ENCODE measurements at regions not wholly inside any gene's neighbourhood (a gene's known extent, or its start where the extent isn't known, plus 50 kb on each side); places are given as distances from the start of the nearest gene placed in this dataset.
"Not testable (repeated sequence)": the region's sequence is repeated elsewhere in the genome, so short reads cannot be mapped to it uniquely, and the experiment has no call there.

DNA sequence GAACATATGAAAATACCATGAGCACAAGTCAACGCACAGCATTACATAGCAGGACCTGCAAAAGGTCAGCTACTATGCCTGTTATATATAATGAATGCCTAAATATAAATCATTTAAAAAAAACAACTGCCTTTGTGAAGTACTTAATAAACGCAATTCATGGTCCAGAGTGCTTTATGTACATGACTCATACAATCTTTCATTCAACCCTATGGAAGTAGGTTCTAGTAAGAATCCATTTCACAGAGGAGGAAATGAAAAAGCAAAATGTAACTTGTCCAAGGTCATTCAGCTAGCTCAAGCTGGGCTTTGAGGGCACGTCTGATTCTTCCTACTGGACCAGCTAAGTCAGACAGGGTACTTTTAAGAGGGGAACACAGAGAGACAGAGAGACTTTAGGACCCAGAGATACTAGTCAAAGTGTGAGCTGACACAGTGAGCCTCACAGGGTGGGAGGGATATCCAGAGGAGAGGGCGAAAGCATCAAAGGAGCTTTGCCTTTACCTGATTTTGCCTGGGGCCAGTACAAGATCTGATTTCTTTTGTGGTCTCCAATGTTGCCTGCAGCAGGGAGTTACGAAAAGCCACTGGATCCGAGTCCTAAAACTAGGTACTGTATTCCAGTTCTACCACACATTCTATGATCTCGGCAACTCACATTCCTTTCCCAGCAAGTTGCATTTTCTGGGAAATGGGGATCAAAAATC, 83.4 kb upstream of the ZFHX3 start:
- DNase-seq: no peak

DNA sequence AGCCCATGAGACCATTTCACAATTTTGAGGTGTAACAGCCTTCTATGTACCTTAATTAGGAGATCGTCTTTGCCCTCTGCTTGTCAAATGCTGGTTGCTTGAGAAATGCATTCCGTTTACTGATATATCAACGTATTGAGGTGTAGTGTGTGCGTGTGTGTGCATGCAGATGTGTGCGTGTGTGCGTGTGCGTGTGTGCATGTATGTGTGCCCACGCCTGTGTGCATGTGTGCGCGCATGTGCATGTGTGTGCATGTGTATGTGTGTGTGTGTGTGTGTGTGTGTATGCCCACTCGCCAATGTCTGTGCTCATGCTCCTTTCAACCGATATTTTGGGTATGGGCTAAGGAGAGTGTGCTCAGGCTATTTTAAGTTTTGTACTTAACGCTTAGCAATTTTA, 81.5 kb upstream of the ZFHX3 start:
- DNase-seq: no peak

GRCh38 chr16:73126525-73126853, 78.6 kb upstream of the ZFHX3 start:
- no peak for DNase-seq

DNA sequence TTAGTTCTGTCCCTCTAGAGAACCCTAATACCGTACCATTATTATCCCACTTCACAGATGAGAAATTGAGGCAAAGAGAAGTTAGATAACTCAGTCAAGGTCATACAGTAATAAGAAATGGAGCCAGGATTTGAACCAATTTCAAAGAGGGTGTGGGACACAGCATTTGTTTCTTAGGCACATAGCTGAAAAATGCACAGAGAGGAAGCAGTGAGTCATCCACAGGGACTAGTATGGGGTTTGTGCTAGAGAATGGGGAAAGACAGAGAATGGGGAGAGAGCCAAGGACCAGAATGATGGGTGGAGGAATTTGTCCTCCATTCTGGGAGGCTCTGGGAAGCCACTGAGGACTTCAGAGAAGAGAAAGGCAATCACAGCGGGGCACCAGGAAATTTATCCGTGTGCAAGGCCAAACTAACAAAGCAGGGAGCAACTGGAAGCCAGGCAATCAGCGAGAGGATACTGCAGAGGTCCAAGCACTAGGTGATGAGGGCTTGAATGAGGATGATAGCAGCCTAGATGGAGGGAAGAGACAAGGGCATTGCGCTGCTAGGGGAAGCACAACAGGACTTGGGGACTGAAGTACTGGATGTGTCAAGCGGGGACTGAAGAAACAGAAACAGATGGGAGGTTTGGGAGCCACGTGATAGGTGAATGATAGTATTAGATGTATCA, 78.1 kb upstream of the ZFHX3 start:
- DNase-seq: no peak

GRCh38 chr16:73124665-73125375, 76.9 kb upstream of the ZFHX3 start:
- no peak for DNase-seq

- DNase-seq: no peak
These were observed 76.2 kb upstream of the ZFHX3 start for GRCh38 chr16:73124097-73124652.

DNA sequence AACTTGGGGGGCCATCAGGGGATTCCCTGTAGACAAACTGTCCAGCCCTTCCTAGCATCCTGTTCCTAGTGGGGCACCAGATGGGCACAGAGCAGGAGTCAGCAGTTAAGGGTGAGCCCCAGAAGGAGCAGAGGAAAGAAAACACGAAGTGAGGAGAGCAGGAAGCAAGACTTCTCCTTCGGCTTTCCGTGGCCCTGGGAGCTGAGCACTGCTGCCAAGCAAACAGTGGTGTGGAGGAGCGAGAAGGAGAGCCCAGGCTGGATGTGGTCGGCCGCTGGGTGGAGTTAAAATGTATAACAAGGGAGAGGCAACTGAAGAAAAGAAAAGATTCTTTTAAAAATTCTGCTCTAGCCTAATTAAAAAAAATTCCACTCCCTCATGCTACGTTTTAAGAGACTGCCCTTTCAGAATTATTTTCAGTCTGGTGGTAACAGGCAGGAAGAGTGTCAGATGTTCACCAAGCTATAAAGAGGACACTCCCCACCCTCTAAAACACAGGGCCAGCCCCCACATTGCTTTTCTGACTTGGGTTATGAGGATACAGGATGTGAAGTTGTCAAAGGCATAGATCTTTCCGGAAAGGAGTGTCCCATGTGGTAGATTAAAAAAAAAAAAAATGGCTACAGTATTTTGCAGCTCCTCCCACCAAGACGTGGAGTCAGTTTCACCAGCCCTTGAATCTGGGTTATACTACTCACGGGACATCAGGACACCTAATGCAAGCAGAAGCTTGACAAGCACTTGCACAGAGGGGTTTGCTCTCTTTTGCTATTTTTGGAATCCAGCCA, 74.9 kb upstream of the ZFHX3 start:
- DNase-seq: no peak

GRCh38 chr16:73116576-73116975, 68.6 kb upstream of the ZFHX3 start:
- no peak for DNase-seq

DNA sequence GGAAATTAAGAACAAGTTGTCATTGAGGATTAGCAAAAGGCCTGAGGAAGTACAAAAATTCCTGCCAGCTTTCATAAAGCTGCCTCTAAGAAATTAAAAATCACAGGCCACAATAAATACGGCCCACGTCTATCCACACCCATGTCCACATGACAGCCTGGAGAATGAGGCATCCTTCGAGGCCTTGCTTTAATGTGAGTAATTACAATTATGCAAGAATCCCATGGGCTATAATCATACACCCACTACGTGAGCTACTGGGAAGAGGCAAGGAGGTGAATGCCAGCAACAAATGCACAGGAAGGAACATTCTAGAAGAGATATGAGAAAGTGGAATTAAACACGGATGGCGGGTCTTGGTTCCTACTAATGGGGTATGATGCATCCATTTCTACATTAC, 65.4 kb upstream of the ZFHX3 start:
- no peak for DNase-seq

- DNase-seq: no peak
These were observed 60.5 kb upstream of the ZFHX3 start for GRCh38 chr16:73108195-73108963.

DNA sequence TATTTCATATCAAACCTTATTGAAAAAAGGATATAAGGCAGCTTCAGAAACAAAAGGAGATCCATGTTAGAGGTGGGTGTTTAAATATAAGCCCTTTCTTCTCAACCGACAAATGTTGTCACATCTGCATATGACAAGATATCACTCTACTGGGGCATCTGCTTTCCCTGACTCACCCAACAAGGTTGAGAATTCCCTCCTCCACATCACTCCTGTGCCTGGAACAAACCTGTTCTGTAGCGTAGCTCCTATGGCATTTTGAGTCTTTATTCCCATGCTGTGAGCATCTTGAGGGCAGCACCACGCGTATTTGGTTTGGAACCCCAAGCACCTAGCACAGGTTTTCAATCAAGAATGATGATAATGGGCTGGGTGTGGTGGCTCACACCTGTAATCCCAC, 59.4 kb upstream of the ZFHX3 start:
- no peak for DNase-seq

DNA sequence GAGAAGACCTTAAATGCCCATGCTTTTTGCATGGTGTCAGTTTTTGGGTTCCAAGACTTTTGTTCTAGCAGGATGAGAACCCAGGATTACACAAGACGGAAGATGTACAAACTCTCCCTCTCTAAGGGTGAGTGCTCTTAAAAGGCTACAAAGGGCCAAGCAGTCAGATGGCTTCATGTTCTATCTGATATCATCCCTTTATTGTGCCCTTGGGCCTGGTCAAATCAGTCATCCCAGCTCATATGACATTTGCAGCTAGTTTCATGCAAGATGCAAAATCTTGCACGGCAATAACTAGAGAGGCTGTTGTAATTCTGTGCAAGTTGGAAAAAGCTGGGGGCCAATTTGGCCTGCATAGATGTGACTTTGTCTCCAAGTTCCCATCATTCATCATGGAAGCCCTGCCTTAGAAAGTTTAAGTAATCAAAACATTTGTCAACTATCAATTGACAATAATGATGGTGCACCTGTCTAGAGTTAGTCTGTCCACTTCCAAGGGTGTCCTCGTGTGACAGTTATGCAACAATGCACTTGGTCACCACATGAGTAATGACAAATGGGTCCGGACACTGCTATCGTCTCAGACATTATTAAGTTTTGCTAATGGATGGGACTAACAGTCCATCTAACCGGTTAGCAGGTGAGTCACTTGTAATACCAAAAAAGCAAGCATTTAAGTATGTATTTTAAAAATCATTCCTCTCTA, 58.6 kb upstream of the ZFHX3 start:
- no peak for DNase-seq

DNA sequence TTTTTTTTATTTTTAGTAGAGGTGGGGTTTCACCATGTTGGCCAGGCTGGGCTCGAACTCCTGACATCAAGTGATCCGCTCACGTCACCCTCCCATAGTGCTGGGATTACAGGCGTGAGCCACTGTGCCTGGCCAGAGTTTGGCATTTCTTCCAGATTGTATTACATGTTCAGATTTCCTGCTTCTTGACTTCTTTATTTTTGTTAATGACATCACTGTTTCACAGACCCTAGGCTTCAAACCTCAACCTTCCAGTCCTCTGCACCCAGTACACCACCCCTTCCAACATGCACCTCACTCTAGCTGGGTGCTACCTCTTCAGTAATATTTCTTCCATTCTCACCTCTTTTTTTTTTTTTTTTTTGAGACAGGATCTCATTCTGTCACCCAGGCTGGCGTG, 53.6 kb upstream of the ZFHX3 start:
- DNase-seq: no peak

DNA sequence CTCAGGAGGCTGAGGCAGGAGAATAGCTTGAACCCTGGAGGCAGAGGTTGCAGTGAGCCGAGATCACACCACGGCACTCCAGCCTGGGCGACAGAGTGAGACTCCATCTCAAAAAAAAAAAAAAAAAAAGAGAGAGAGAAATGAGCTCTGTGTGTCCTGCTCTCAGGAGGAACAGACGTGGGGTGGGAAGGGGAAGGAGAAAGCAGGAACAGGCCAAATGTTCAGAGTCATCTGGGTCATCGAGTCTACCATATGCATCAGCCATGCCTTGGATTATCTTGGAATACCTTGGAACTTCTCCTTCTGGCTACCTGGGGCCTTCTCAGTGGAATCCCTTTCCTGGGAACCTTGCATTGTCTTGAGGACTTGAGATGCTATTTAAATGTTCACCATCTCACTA, 51.7 kb upstream of the ZFHX3 start:
- DNase-seq: not testable (repeated sequence)
